HEK293T (cell line): ENCODE measurements at regions not wholly inside any gene's neighbourhood (a gene's known extent, or its start where the extent isn't known, plus 50 kb on each side); places are given as distances from the start of the nearest gene placed in this dataset.

ENCODE experiments used
- CTCF ChIA-PET: fragments of 350-600 bp; formaldehyde crosslinking; extraction: SDS; loops from one replicate; lab custom pipeline; 2021; ENCODE audit warnings: antibody characterized with exemption, inconsistent platforms; lab: Yijun Ruan, JAX
- POLR2A ChIA-PET: fragments of 350-600 bp; formaldehyde crosslinking; extraction: SDS; loops from one replicate; lab custom pipeline; 2020; ENCODE audit warnings: antibody characterized with exemption, inconsistent platforms; lab: Yijun Ruan, JAX
- DNase-seq: peaks from one replicate; pipeline ENCODE4 v3.0.0; 2012; ENCODE audit warnings: mixed read lengths; ENCODE audit errors: extremely low spot score
- ARNT ChIP-seq: fragments of 450-650 bp; IDR thresholded peaks from 2 replicates; pipeline ENCODE4 v1.6.1; 2017; ENCODE audit warnings: mild to moderate bottlenecking
- BHLHE40 ChIP-seq: fragments of 450-650 bp; IDR thresholded peaks from 2 replicates; pipeline ENCODE4 v1.6.1; 2016; ENCODE audit warnings: mild to moderate bottlenecking, moderate library complexity, borderline replicate concordance
- CTBP1 ChIP-seq: fragments of 450-650 bp; IDR thresholded peaks from 2 replicates; pipeline ENCODE4 v1.6.1; 2016; ENCODE audit warnings: borderline replicate concordance
- ELF4 ChIP-seq: fragments of 450-650 bp; IDR thresholded peaks from 2 replicates; pipeline ENCODE4 v1.6.1; 2017; ENCODE audit warnings: antibody characterized with exemption
- FOXA1 ChIP-seq: fragments of 450-650 bp; IDR thresholded peaks from 2 replicates; pipeline ENCODE4 v1.6.1; 2016; ENCODE audit warnings: mild to moderate bottlenecking
- FOXK2 ChIP-seq: fragments of 450-650 bp; IDR thresholded peaks from 2 replicates; pipeline ENCODE4 v1.6.1; 2016; ENCODE audit warnings: mild to moderate bottlenecking
- FOXM1 ChIP-seq: fragments of 450-650 bp; IDR thresholded peaks from 2 replicates; pipeline ENCODE4 v1.6.1; 2017; ENCODE audit warnings: mild to moderate bottlenecking, borderline replicate concordance
- HDGF ChIP-seq: fragments of 450-650 bp; IDR thresholded peaks from 2 replicates; pipeline ENCODE4 v1.6.1; 2017; ENCODE audit warnings: antibody characterized with exemption, borderline replicate concordance
- L3MBTL2 ChIP-seq: fragments of 450-650 bp; conservative IDR thresholded peaks from 2 replicates; pipeline ENCODE4 v1.6.1; 2016; ENCODE audit warnings: mild to moderate bottlenecking
- LEF1 ChIP-seq: fragments of 450-650 bp; IDR thresholded peaks from 2 replicates; pipeline ENCODE4 v1.6.1; 2017; ENCODE audit warnings: mild to moderate bottlenecking, borderline replicate concordance
- NFRKB ChIP-seq: fragments of 450-650 bp; IDR thresholded peaks from 2 replicates; pipeline ENCODE4 v1.6.1; 2016; ENCODE audit warnings: mild to moderate bottlenecking, moderate library complexity
- PKNOX1 ChIP-seq: fragments of 450-650 bp; IDR thresholded peaks from 2 replicates; pipeline ENCODE4 v1.6.1; 2016
- SP1 ChIP-seq: fragments of 450-650 bp; IDR thresholded peaks from 2 replicates; pipeline ENCODE4 v1.6.1; 2017
- SUZ12 ChIP-seq: fragments of 450-650 bp; IDR thresholded peaks from 2 replicates; pipeline ENCODE4 v1.6.1; 2016; ENCODE audit warnings: mild to moderate bottlenecking
- TARDBP ChIP-seq: fragments of 450-650 bp; IDR thresholded peaks from 2 replicates; pipeline ENCODE4 v1.6.1; 2016
- ZNF384 ChIP-seq: fragments of 450-650 bp; IDR thresholded peaks from 2 replicates; pipeline ENCODE4 v1.6.1; 2016

- TF ChIP-seq ZNF384 (no peak), BHLHE40 (no peak), FOXM1 (no peak), CTBP1 (no peak), FOXA1 (no peak)
- POLR2A ChIA-PET, result no interaction called here
- no peak for DNase-seq
- CTCF ChIA-PET, result interaction anchor here (0.8 kb wide), 1 partner anchor 30 kb away, joined by 3 read pairs; no protein-coding TSS in a partner anchor
Observed at GRCh38 chr1:229815076-229815475, 189.0 kb downstream of the URB2 start.

- CTCF ChIA-PET, result no interaction called here
- no peak for TF ChIP-seq SUZ12
- TF ChIP-seq NFRKB, result no peak
- TF ChIP-seq PKNOX1, result no peak
- TF ChIP-seq FOXK2, result no peak
- TF ChIP-seq LEF1, result no peak
- no peak for TF ChIP-seq ELF4
- TF ChIP-seq BHLHE40, result no peak
- TF ChIP-seq FOXA1, result no peak
- no peak for TF ChIP-seq SP1
- TF ChIP-seq HDGF, result no peak
- no peak for TF ChIP-seq TARDBP
- no peak for TF ChIP-seq CTBP1
- no peak for TF ChIP-seq FOXM1
- TF ChIP-seq ZNF384, result no peak
- no peak for TF ChIP-seq ARNT
- no peak for TF ChIP-seq L3MBTL2
- POLR2A ChIA-PET, result no interaction called here
- no peak for DNase-seq
Observed at GRCh38 chr1:229815961-229816360, 189.9 kb downstream of the URB2 start.

GRCh38 chr1:229817936-229818335, 191.9 kb downstream of the URB2 start:
- CTCF ChIA-PET, result interaction anchor here (1.3 kb wide), 1 partner anchor 32 kb away, joined by 4 read pairs; no protein-coding TSS in a partner anchor
- POLR2A ChIA-PET, result no interaction called here
- TF ChIP-seq L3MBTL2 (no peak), PKNOX1 (peak; percentile 82)
- no peak for DNase-seq

DNA sequence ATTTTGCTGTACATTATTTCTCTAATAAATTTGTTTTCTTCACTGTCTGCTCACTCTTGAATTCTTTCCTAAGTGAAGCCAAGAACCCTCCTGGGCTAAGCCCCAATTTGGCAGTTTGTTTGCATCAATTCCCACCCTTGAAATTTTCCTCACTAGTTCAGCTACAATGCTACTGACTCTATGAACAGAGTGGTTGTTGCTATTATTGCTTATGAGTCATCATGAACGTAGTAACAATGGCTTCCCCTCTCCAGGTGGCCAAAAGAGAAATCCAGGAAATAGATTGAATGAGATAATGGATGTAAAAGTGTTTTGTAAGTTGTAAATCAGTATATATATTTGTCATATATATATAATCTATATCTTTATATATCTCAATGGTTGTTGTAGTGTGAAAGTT, 193.0 kb downstream of the URB2 start:
- CTCF ChIA-PET, result no interaction called here
- no peak for DNase-seq
- TF ChIP-seq BHLHE40, result no peak
- TF ChIP-seq SP1, result no peak
- TF ChIP-seq CTBP1, result no peak
- TF ChIP-seq L3MBTL2, result no peak
- no peak for TF ChIP-seq PKNOX1
- no peak for TF ChIP-seq LEF1
- no peak for TF ChIP-seq ZNF384
- POLR2A ChIA-PET, result no interaction called here

DNA sequence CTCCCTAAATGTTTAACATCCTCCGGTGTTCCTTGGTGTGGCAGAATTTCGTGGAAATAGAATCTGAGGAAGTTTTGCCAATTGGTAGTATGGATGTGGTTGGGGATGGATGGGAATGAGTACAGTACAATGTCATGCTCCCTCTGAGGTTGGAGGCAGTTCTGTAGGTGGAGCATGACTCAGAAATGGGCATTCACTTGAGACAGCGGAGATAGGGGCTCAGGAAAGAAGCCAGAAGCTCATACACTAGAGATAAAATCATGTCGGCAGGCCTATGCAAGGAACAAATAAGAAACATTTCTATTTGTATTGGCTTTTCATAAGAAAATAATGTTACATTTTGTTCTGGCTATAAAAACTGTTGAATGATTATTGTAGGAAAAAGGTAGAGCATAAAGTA, 196.0 kb downstream of the URB2 start:
- TF ChIP-seq TARDBP, result no peak
- TF ChIP-seq ZNF384, result no peak
- TF ChIP-seq SP1, result no peak
- DNase-seq, result no peak
- ChIA-PET CTCF (no interaction called here), POLR2A (no interaction called here)

DNA sequence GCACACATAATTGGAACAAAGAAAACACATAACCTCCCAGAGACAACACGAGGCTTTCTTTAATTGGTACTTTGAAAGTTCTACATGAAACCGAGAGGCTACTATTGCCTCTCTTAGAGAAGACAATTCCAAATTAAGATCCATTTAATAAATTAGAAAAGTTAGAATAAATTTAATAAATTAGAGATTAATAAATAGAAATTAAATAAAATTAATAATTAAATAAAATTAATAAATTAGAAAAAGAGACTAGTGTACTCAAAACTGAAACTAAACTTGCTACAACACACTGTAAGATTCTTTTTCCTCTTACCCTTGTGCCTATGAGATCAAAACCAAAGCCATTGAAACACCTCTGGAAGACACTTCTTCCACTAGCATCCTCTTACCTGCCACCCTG, 199.0 kb downstream of the URB2 start:
- no peak for DNase-seq
- POLR2A ChIA-PET, result no interaction called here
- TF ChIP-seq SUZ12, result no peak
- TF ChIP-seq LEF1, result no peak
- no peak for TF ChIP-seq FOXK2
- no peak for TF ChIP-seq ELF4
- TF ChIP-seq ARNT, result no peak
- TF ChIP-seq L3MBTL2, result no peak
- no peak for TF ChIP-seq SP1
- TF ChIP-seq ZNF384, result no peak
- no peak for TF ChIP-seq BHLHE40
- TF ChIP-seq HDGF, result no peak
- TF ChIP-seq NFRKB, result no peak
- TF ChIP-seq PKNOX1, result no peak
- no peak for TF ChIP-seq FOXM1
- no peak for TF ChIP-seq FOXA1
- CTCF ChIA-PET, result no interaction called here

DNA sequence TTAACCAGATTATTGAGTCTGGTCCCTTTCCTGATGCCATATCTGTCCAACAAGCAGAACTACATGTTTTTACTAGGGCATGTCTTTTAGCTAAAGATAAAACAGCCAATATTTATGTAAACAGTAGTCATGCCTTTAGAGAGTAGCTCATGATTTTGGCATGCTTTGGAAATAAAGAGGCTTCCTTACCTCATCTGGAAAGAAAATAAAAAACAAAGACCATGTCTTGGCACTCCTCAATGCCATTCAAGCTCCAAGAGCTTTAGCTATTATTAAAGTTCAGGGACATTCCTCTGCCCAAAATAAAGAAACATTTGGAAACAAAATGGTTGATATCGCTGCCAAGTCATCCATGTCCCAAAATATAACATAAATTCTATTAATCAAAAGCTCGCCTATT, 202.4 kb downstream of the URB2 start:
- DNase-seq, result no peak
- TF ChIP-seq CTBP1 (no peak), L3MBTL2 (no peak), SUZ12 (no peak), ARNT (no peak), SP1 (no peak), FOXA1 (no peak), PKNOX1 (no peak), BHLHE40 (no peak), FOXK2 (no peak), HDGF (no peak), TARDBP (no peak), ZNF384 (no peak), NFRKB (no peak), ELF4 (no peak), LEF1 (no peak), FOXM1 (no peak)
- ChIA-PET POLR2A (no interaction called here), CTCF (no interaction called here)
